ENCODE measurements at regions not wholly inside any gene's neighbourhood (a gene's known extent, or its start where the extent isn't known, plus 50 kb on each side); places are given as distances from the start of the nearest gene placed in this dataset.

- H3K4me1 ChIP-seq (ENCODE audit: control insufficient read depth, insufficient read depth, low read length) = no peaks in the 10 kb centered on the region
- H3K9ac ChIP-seq (ENCODE audit: low read length in 2 of 2) = no peak overlapping the region
- H3K27ac ChIP-seq (ENCODE audit: low read length) = no peak overlapping the region
- H3K4me3 ChIP-seq (ENCODE audit: low read length in 2 of 2) = no peak overlapping the region
- no peaks in the 10 kb centered on the region for H3K9me3 ChIP-seq (ENCODE audit: control insufficient read depth in 2 of 2, low read length in 2 of 2)
- no peaks in the 10 kb centered on the region for H3K36me3 ChIP-seq (ENCODE audit: control insufficient read depth in 2 of 2, insufficient read depth in 2 of 2, low read length in 2 of 2)
- no peaks in the 10 kb centered on the region for H3K27me3 ChIP-seq (ENCODE audit: control insufficient read depth in 1 of 2, insufficient read depth in 2 of 2, low read length in 2 of 2)
Measured at GRCh38 chr18:24826605-24827004, 366.2 kb downstream of the HRH4 start.

- Histone ChIP-seq H3K27me3 (ENCODE audit: control insufficient read depth in 1 of 2, insufficient read depth in 2 of 2, low read length in 2 of 2) (no peaks in the 10 kb centered on the region), H3K27ac (ENCODE audit: low read length) (no peak overlapping the region), H3K9me3 (ENCODE audit: control insufficient read depth in 2 of 2, low read length in 2 of 2) (no peaks in the 10 kb centered on the region), H3K9ac (ENCODE audit: low read length in 2 of 2) (no peak overlapping the region), H3K4me3 (ENCODE audit: low read length in 2 of 2) (no peak overlapping the region), H3K36me3 (ENCODE audit: control insufficient read depth in 2 of 2, insufficient read depth in 2 of 2, low read length in 2 of 2) (no peaks in the 10 kb centered on the region), H3K4me1 (ENCODE audit: control insufficient read depth, insufficient read depth, low read length) (no peaks in the 10 kb centered on the region)
Measured at GRCh38 chr18:24827501-24827900, 367.1 kb downstream of the HRH4 start.

- H3K9me3 ChIP-seq (ENCODE audit: control insufficient read depth in 2 of 2, low read length in 2 of 2) = peaks cover 0 to 2% of the 10 kb centered on the region in 2 donors
- H3K4me3 ChIP-seq (ENCODE audit: low read length in 2 of 2) = no peak overlapping the region
- no peaks in the 10 kb centered on the region for H3K27me3 ChIP-seq (ENCODE audit: control insufficient read depth in 1 of 2, insufficient read depth in 2 of 2, low read length in 2 of 2)
- H3K4me1 ChIP-seq (ENCODE audit: control insufficient read depth, insufficient read depth, low read length) = no peaks in the 10 kb centered on the region
- no peaks in the 10 kb centered on the region for H3K36me3 ChIP-seq (ENCODE audit: control insufficient read depth in 2 of 2, insufficient read depth in 2 of 2, low read length in 2 of 2)
- no peak overlapping the region for H3K9ac ChIP-seq (ENCODE audit: low read length in 2 of 2)
- H3K27ac ChIP-seq (ENCODE audit: low read length) = no peak overlapping the region
Measured at GRCh38 chr18:24831081-24831480, 370.6 kb downstream of the HRH4 start.

GRCh38 chr18:24831871-24832665, 371.6 kb downstream of the HRH4 start:
- Histone ChIP-seq H3K36me3 (ENCODE audit: control insufficient read depth in 2 of 2, insufficient read depth in 2 of 2, low read length in 2 of 2) (no peaks in the 10 kb centered on the region), H3K9ac (ENCODE audit: low read length in 2 of 2) (no peak overlapping the region), H3K4me1 (ENCODE audit: control insufficient read depth, insufficient read depth, low read length) (no peaks in the 10 kb centered on the region), H3K9me3 (ENCODE audit: control insufficient read depth in 2 of 2, low read length in 2 of 2) (peaks cover 0 to 4% of the 10 kb centered on the region in 2 donors), H3K27ac (ENCODE audit: low read length) (no peak overlapping the region), H3K27me3 (ENCODE audit: control insufficient read depth in 1 of 2, insufficient read depth in 2 of 2, low read length in 2 of 2) (no peaks in the 10 kb centered on the region), H3K4me3 (ENCODE audit: low read length in 2 of 2) (no peak overlapping the region)

- no peaks in the 10 kb centered on the region for H3K36me3 ChIP-seq (ENCODE audit: control insufficient read depth in 2 of 2, insufficient read depth in 2 of 2, low read length in 2 of 2)
- no peak overlapping the region for H3K4me3 ChIP-seq (ENCODE audit: low read length in 2 of 2)
- no peak overlapping the region for H3K9ac ChIP-seq (ENCODE audit: low read length in 2 of 2)
- no peaks in the 10 kb centered on the region for H3K4me1 ChIP-seq (ENCODE audit: control insufficient read depth, insufficient read depth, low read length)
- no peaks in the 10 kb centered on the region for H3K27me3 ChIP-seq (ENCODE audit: control insufficient read depth in 1 of 2, insufficient read depth in 2 of 2, low read length in 2 of 2)
- no peak overlapping the region for H3K27ac ChIP-seq (ENCODE audit: low read length)
- H3K9me3 ChIP-seq (ENCODE audit: control insufficient read depth in 2 of 2, low read length in 2 of 2) = peaks cover 0 to 4% of the 10 kb centered on the region in 2 donors
Measured at GRCh38 chr18:24835751-24836150, 375.3 kb downstream of the HRH4 start.

- Histone ChIP-seq H3K4me3 (ENCODE audit: low read length in 2 of 2) (no peak overlapping the region), H3K27me3 (ENCODE audit: control insufficient read depth in 1 of 2, insufficient read depth in 2 of 2, low read length in 2 of 2) (no peaks in the 10 kb centered on the region), H3K9me3 (ENCODE audit: control insufficient read depth in 2 of 2, low read length in 2 of 2) (peaks cover 0 to 4% of the 10 kb centered on the region in 2 donors), H3K9ac (ENCODE audit: low read length in 2 of 2) (no peak overlapping the region), H3K4me1 (ENCODE audit: control insufficient read depth, insufficient read depth, low read length) (no peaks in the 10 kb centered on the region), H3K36me3 (ENCODE audit: control insufficient read depth in 2 of 2, insufficient read depth in 2 of 2, low read length in 2 of 2) (no peaks in the 10 kb centered on the region), H3K27ac (ENCODE audit: low read length) (no peak overlapping the region)
Measured at GRCh38 chr18:24837066-24837465, 376.6 kb downstream of the HRH4 start.

- Histone ChIP-seq H3K4me1 (ENCODE audit: control insufficient read depth, insufficient read depth, low read length) (no peaks in the 10 kb centered on the region), H3K27me3 (ENCODE audit: control insufficient read depth in 1 of 2, insufficient read depth in 2 of 2, low read length in 2 of 2) (no peaks in the 10 kb centered on the region), H3K27ac (ENCODE audit: low read length) (no peak overlapping the region), H3K4me3 (ENCODE audit: low read length in 2 of 2) (no peak overlapping the region), H3K36me3 (ENCODE audit: control insufficient read depth in 2 of 2, insufficient read depth in 2 of 2, low read length in 2 of 2) (no peaks in the 10 kb centered on the region), H3K9ac (ENCODE audit: low read length in 2 of 2) (no peak overlapping the region), H3K9me3 (ENCODE audit: control insufficient read depth in 2 of 2, low read length in 2 of 2) (peaks cover 0 to 4% of the 10 kb centered on the region in 2 donors)
Measured at GRCh38 chr18:24840051-24840450, 379.6 kb downstream of the HRH4 start.

GRCh38 chr18:24840640-24841039, 380.2 kb downstream of the HRH4 start:
- H3K4me3 ChIP-seq (ENCODE audit: low read length in 2 of 2) = no peak overlapping the region
- no peak overlapping the region for H3K9ac ChIP-seq (ENCODE audit: low read length in 2 of 2)
- H3K27ac ChIP-seq (ENCODE audit: low read length) = no peak overlapping the region
- no peaks in the 10 kb centered on the region for H3K36me3 ChIP-seq (ENCODE audit: control insufficient read depth in 2 of 2, insufficient read depth in 2 of 2, low read length in 2 of 2)
- no peaks in the 10 kb centered on the region for H3K4me1 ChIP-seq (ENCODE audit: control insufficient read depth, insufficient read depth, low read length)
- H3K27me3 ChIP-seq (ENCODE audit: control insufficient read depth in 1 of 2, insufficient read depth in 2 of 2, low read length in 2 of 2) = no peaks in the 10 kb centered on the region
- H3K9me3 ChIP-seq (ENCODE audit: control insufficient read depth in 2 of 2, low read length in 2 of 2) = peaks cover 0 to 7% of the 10 kb centered on the region in 2 donors

GRCh38 chr18:24841536-24841935, 381.1 kb downstream of the HRH4 start:
- Histone ChIP-seq H3K36me3 (ENCODE audit: control insufficient read depth in 2 of 2, insufficient read depth in 2 of 2, low read length in 2 of 2) (no peaks in the 10 kb centered on the region), H3K27ac (ENCODE audit: low read length) (no peak overlapping the region)

GRCh38 chr18:24843123-24843522, 382.7 kb downstream of the HRH4 start:
- H3K36me3 ChIP-seq (ENCODE audit: control insufficient read depth in 2 of 2, insufficient read depth in 2 of 2, low read length in 2 of 2) = no peaks in the 10 kb centered on the region
- H3K27me3 ChIP-seq (ENCODE audit: control insufficient read depth in 1 of 2, insufficient read depth in 2 of 2, low read length in 2 of 2) = no peaks in the 10 kb centered on the region
- no peaks in the 10 kb centered on the region for H3K4me1 ChIP-seq (ENCODE audit: control insufficient read depth, insufficient read depth, low read length)
- no peak overlapping the region for H3K4me3 ChIP-seq (ENCODE audit: low read length in 2 of 2)
- no peak overlapping the region for H3K27ac ChIP-seq (ENCODE audit: low read length)
- H3K9ac ChIP-seq (ENCODE audit: low read length in 2 of 2) = no peak overlapping the region
- H3K9me3 ChIP-seq (ENCODE audit: control insufficient read depth in 2 of 2, low read length in 2 of 2) = peaks cover 0 to 3% of the 10 kb centered on the region in 2 donors

More at GRCh38 chr18:24841536-24841935, 381.1 kb downstream of the HRH4 start:
- Histone ChIP-seq H3K4me3 (ENCODE audit: low read length in 2 of 2) (no peak overlapping the region), H3K9ac (ENCODE audit: low read length in 2 of 2) (no peak overlapping the region), H3K9me3 (ENCODE audit: control insufficient read depth in 2 of 2, low read length in 2 of 2) (peaks cover 0 to 3% of the 10 kb centered on the region in 2 donors), H3K27me3 (ENCODE audit: control insufficient read depth in 1 of 2, insufficient read depth in 2 of 2, low read length in 2 of 2) (no peaks in the 10 kb centered on the region), H3K4me1 (ENCODE audit: control insufficient read depth, insufficient read depth, low read length) (no peaks in the 10 kb centered on the region)

- Histone ChIP-seq H3K9me3 (ENCODE audit: control insufficient read depth in 2 of 2, low read length in 2 of 2) (peaks cover 0 to 3% of the 10 kb centered on the region in 2 donors), H3K27ac (ENCODE audit: low read length) (no peak overlapping the region), H3K27me3 (ENCODE audit: control insufficient read depth in 1 of 2, insufficient read depth in 2 of 2, low read length in 2 of 2) (no peaks in the 10 kb centered on the region), H3K4me3 (ENCODE audit: low read length in 2 of 2) (no peak overlapping the region), H3K36me3 (ENCODE audit: control insufficient read depth in 2 of 2, insufficient read depth in 2 of 2, low read length in 2 of 2) (no peaks in the 10 kb centered on the region), H3K9ac (ENCODE audit: low read length in 2 of 2) (no peak overlapping the region), H3K4me1 (ENCODE audit: control insufficient read depth, insufficient read depth, low read length) (no peaks in the 10 kb centered on the region)
Measured at GRCh38 chr18:24846138-24846537, 385.7 kb downstream of the HRH4 start.
